HepG2 (cell line): ENCODE measurements at regions not wholly inside any gene's neighbourhood (a gene's known extent, or its start where the extent isn't known, plus 50 kb on each side); places are given as distances from the start of the nearest gene placed in this dataset.

ENCODE experiments used
- ATRX ChIP-seq: sonication (generic); formaldehyde crosslinking; IDR thresholded peaks from 2 replicates; pipeline ENCODE4 v1.4.0; 2020; ENCODE audit warnings: missing genetic modification reagents, borderline replicate concordance
- BCLAF1 ChIP-seq: fragments of 450-650 bp; IDR thresholded peaks from 2 replicates; pipeline ENCODE4 v1.6.1; 2017; ENCODE audit warnings: mild to moderate bottlenecking
- DBP ChIP-seq: sonication (generic); formaldehyde crosslinking; IDR thresholded peaks from 2 replicates; pipeline ENCODE4 v1.4.0; 2020; ENCODE audit warnings: missing genetic modification reagents; ENCODE audit errors: not compliant biosample characterization
- HOXA5 ChIP-seq: sonication (generic); formaldehyde crosslinking; IDR thresholded peaks from 2 replicates; pipeline ENCODE4 v1.4.0; 2020; ENCODE audit warnings: missing genetic modification reagents
- ONECUT2 ChIP-seq: sonication (generic); formaldehyde crosslinking; IDR thresholded peaks from 2 replicates; pipeline ENCODE4 v1.4.0; 2020; ENCODE audit warnings: missing genetic modification reagents
- RAD51 ChIP-seq: fragments of 450-650 bp; IDR thresholded peaks from 2 replicates; pipeline ENCODE4 v1.6.1; 2016; ENCODE audit warnings: borderline replicate concordance
- XBP1 ChIP-seq: sonication (generic); formaldehyde crosslinking; IDR thresholded peaks from 2 replicates; pipeline ENCODE4 v1.5.0; 2020; ENCODE audit warnings: missing genetic modification reagents
- ZFAT ChIP-seq: sonication (generic); formaldehyde crosslinking; conservative IDR thresholded peaks from 2 replicates; pipeline ENCODE4 v1.8.1; 2023; ENCODE audit warnings: missing genetic modification reagents, inconsistent platforms
- ZFP1 ChIP-seq: IDR thresholded peaks from 2 replicates; pipeline ENCODE4 v1.6.1; 2016
- ZNF274 ChIP-seq: sonication (generic); formaldehyde crosslinking; IDR thresholded peaks from 2 replicates; pipeline ENCODE4 v1.5.1; 2020; ENCODE audit warnings: mild to moderate bottlenecking, missing genetic modification reagents
- ZNF512B ChIP-seq: sonication (generic); formaldehyde crosslinking; IDR thresholded peaks from 2 replicates; pipeline ENCODE4 v1.5.1; 2020; ENCODE audit warnings: missing genetic modification reagents, mild to moderate bottlenecking, borderline replicate concordance
- ZNF598 ChIP-seq: sonication (generic); formaldehyde crosslinking; IDR thresholded peaks from 2 replicates; pipeline ENCODE4 v1.5.1; 2020; ENCODE audit warnings: mild to moderate bottlenecking, missing genetic modification reagents, borderline replicate concordance
- ZNF737 ChIP-seq: sonication (generic); formaldehyde crosslinking; IDR thresholded peaks from 2 replicates; pipeline ENCODE4 v1.5.0; 2020; ENCODE audit warnings: missing genetic modification reagents, mild to moderate bottlenecking, borderline replicate concordance
- ZNF782 ChIP-seq: sonication (generic); formaldehyde crosslinking; IDR thresholded peaks from 2 replicates; pipeline ENCODE4 v1.4.0; 2020; ENCODE audit warnings: missing genetic modification reagents, mild to moderate bottlenecking, borderline replicate concordance
- TF ChIP-seq, protein P1 (sequence below): sonication (generic); formaldehyde crosslinking; IDR thresholded peaks from 2 replicates; pipeline ENCODE4 v1.4.0; 2020; ENCODE audit warnings: mild to moderate bottlenecking, low read depth, missing genetic modification reagents
- TF ChIP-seq, protein P2 (sequence below): sonication (generic); formaldehyde crosslinking; IDR thresholded peaks from 2 replicates; pipeline ENCODE4 v1.4.0; 2020; ENCODE audit warnings: missing genetic modification reagents, mild to moderate bottlenecking, borderline replicate concordance

GRCh38 chr6:3905945-3906845, 57.0 kb downstream of the FAM50B start (continued):
- TF ChIP-seq, protein P1, sequence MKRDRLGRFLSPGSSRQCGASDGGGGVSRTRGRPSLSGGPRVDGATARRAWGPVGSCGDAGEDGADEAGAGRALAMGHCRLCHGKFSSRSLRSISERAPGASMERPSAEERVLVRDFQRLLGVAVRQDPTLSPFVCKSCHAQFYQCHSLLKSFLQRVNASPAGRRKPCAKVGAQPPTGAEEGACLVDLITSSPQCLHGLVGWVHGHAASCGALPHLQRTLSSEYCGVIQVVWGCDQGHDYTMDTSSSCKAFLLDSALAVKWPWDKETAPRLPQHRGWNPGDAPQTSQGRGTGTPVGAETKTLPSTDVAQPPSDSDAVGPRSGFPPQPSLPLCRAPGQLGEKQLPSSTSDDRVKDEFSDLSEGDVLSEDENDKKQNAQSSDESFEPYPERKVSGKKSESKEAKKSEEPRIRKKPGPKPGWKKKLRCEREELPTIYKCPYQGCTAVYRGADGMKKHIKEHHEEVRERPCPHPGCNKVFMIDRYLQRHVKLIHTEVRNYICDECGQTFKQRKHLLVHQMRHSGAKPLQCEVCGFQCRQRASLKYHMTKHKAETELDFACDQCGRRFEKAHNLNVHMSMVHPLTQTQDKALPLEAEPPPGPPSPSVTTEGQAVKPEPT (CRISPR knock-in tag), result peak; percentile 88
- peak; percentile 57; the same call in 1 of the 2 replicates for TF ChIP-seq ZNF782 (CRISPR knock-in tag)
- TF ChIP-seq ZNF598, result peak; percentile 96; the same call in 1 of the 2 replicates
- peak; percentile 68; the same call in 1 of the 2 replicates for TF ChIP-seq ZNF274
- TF ChIP-seq BCLAF1, result no peak
- TF ChIP-seq ZNF737 (CRISPR knock-in tag), result no peak
- 0 out of 2 replicates have a peak, but pooled peaks have one; percentile 41 for TF ChIP-seq ZNF512B (CRISPR knock-in tag)
- TF ChIP-seq, protein P2, sequence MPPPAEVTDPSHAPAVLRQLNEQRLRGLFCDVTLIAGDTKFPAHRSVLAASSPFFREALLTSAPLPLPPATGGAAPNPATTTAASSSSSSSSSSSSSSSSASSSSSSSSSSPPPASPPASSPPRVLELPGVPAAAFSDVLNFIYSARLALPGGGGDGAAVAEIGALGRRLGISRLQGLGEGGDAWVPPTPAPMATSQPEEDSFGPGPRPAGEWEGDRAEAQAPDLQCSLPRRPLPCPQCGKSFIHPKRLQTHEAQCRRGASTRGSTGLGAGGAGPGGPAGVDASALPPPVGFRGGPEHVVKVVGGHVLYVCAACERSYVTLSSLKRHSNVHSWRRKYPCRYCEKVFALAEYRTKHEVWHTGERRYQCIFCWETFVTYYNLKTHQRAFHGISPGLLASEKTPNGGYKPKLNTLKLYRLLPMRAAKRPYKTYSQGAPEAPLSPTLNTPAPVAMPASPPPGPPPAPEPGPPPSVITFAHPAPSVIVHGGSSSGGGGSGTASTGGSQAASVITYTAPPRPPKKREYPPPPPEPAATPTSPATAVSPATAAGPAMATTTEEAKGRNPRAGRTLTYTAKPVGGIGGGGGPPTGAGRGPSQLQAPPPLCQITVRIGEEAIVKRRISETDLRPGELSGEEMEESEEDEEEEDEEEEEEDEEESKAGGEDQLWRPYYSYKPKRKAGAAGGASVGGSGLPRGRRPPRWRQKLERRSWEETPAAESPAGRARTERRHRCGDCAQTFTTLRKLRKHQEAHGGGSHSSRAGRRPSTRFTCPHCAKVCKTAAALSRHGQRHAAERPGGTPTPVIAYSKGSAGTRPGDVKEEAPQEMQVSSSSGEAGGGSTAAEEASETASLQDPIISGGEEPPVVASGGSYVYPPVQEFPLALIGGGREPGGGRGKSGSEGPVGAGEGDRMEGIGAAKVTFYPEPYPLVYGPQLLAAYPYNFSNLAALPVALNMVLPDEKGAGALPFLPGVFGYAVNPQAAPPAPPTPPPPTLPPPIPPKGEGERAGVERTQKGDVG (CRISPR knock-in tag), result peak; percentile 91; the same call in 1 of the 2 replicates
- no peak for TF ChIP-seq RAD51
- TF ChIP-seq ATRX, result no peak
- TF ChIP-seq XBP1, result peak; percentile 90; the same call in 1 of the 2 replicates
- TF ChIP-seq HOXA5 (CRISPR knock-in tag), result peak; percentile 93; the same call in 1 of the 2 replicates
- TF ChIP-seq DBP (CRISPR knock-in tag), result no peak
- 0 out of 2 replicates have a peak, but pooled peaks have one; percentile 51 for TF ChIP-seq ZFAT (CRISPR knock-in tag)
- peak; percentile 58; the same call in 1 of the 2 replicates for TF ChIP-seq ZFP1 (CRISPR knock-in tag)
- TF ChIP-seq ONECUT2, result peak; percentile 66
